Ovary (tissue), 7 donors: ENCODE measurements at regions not wholly inside any gene's neighbourhood (a gene's known extent, or its start where the extent isn't known, plus 50 kb on each side); places are given as distances from the start of the nearest gene placed in this dataset.

Experiments used
- DNase-seq, 5 donors: peaks; one replicate each; pipeline ENCODE4 v3.0.0-alpha.2; 2019 to 2020
- H3K27ac ChIP-seq, 2 donors: fragments of 200-600 bp; one replicate each; pipeline versions ENCODE4 v1.5.1 to v1.8.0; 2019 to 2022
- H3K27me3 ChIP-seq: fragments of 200-600 bp; one replicate; pipeline ENCODE4 v1.8.0; 2022
- H3K36me3 ChIP-seq: fragments of 200-600 bp; sonication (generic); one replicate; pipeline ENCODE4 v1.5.1; 2019
- H3K4me1 ChIP-seq: one replicate; pipeline ENCODE4 v1.8.1; 2013; ENCODE audit warnings: mild to moderate bottlenecking, moderate library complexity; ENCODE audit not compliant: insufficient read depth
- H3K4me3 ChIP-seq: fragments of 200-600 bp; sonication (generic); one replicate; pipeline ENCODE4 v1.5.1; 2017
- H3K9me3 ChIP-seq, 2 donors: fragments of 200-600 bp in 1 of 2; sonication (generic) in 1 of 2; one replicate each; pipeline versions ENCODE4 v1.5.1 to v1.8.1; 2013 to 2019; ENCODE audit warnings: mild to moderate bottlenecking in 1 of 2, moderate library complexity in 1 of 2
- EP300 ChIP-seq: sonication (generic); formaldehyde crosslinking; IDR thresholded peaks from one replicate; pipeline ENCODE4 v1.6.1; 2017; ENCODE audit warnings: antibody characterized with exemption
- POLR2A ChIP-seq: fragments of 450-650 bp; IDR thresholded peaks from one replicate; pipeline ENCODE4 v1.6.1; 2017; ENCODE audit warnings: antibody characterized with exemption, mild to moderate bottlenecking, moderate library complexity
- WGBS, 3 donors: extraction: QIAGEN DNeasy Blood & Tissue Kit in 1 of 3; methylation state at CpG; one replicate each; pipeline versions ENCODE4 v1.1.5 to v1.1.7; 2013 to 2017; 5-methylcytosine and 5-hydroxymethylcytosine counted together
- intact Hi-C, 4 donors: fragments of 100-400 bp; cut with DNase I; formaldehyde crosslinking; loops; one replicate each; pipeline versions ENCODE4 v1.11.0 to v1.15.1; 2022 to 2023
- TF ChIP-seq, protein P1 (sequence below), 3 donors: fragments of 450-650 bp in 2 of 3; fragments of 200-600 bp in 1 of 3; IDR thresholded peaks; one replicate each; pipeline versions ENCODE4 v1.5.1 to v1.8.0; 2016 to 2022; ENCODE audit warnings: antibody characterized with exemption in 3 of 3, mild to moderate bottlenecking in 1 of 3
- donor health status: DM: no; HTN: no; CAD: no; lungs with moderate emphysema.
- donor health status: DM: no; HTN: no; CAD: no.
- donor health status: Bipolar disorder and iron deficiency.
- donor health status: DM: no; HTN: no; CAD: no.
- donor health status: DM: yes; HTN: yes; CAD: no.

DNA sequence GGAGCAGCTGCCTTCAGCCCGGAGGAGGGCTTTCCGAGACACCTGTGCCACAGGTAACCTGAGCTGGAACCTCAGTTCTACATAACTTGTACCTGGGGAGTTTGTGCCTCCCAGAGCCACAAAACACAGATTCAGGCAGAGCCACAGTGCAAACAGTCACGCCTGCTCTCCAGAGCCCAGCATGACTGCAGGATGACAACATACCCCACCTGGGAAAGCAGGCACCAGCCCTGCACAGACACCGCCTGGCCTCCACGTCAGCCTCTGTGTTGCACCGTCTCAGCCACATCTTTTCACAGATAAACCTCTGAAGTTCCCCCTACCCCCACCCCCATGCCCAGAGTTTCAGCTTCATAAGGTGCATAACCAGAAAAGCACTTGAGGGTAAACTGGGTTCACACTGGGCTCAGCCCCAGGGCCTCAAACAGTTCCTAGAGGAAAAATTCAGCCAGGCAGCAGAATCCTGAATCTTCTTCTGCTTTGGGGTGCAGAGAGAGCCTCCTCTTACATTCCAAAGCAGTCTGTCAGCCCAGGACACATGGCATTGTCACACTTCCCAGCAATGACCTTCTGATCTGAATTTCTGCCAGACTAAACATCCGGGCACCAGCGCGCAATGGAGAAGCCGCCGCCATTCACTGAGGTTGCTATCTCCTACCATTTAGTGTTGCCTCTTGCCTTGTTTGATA lies 229.5 kb downstream of the TOMM20 start:
- H3K36me3 ChIP-seq = no peaks in the 10 kb centered on the region
- no peak overlapping the region for H3K27ac ChIP-seq
- intact Hi-C loops = no loop called here
- no peak for DNase-seq
- H3K4me3 ChIP-seq = no peak overlapping the region
- 76 to 81% (median 79%) methylated on average over 11 of the region's 11 CpGs for WGBS, 3 donors
- no peaks in the 10 kb centered on the region for H3K9me3 ChIP-seq
- TF ChIP-seq EP300 (no peak), POLR2A (no peak)
- TF ChIP-seq, protein P1, sequence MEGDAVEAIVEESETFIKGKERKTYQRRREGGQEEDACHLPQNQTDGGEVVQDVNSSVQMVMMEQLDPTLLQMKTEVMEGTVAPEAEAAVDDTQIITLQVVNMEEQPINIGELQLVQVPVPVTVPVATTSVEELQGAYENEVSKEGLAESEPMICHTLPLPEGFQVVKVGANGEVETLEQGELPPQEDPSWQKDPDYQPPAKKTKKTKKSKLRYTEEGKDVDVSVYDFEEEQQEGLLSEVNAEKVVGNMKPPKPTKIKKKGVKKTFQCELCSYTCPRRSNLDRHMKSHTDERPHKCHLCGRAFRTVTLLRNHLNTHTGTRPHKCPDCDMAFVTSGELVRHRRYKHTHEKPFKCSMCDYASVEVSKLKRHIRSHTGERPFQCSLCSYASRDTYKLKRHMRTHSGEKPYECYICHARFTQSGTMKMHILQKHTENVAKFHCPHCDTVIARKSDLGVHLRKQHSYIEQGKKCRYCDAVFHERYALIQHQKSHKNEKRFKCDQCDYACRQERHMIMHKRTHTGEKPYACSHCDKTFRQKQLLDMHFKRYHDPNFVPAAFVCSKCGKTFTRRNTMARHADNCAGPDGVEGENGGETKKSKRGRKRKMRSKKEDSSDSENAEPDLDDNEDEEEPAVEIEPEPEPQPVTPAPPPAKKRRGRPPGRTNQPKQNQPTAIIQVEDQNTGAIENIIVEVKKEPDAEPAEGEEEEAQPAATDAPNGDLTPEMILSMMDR (IDR thresholded peaks at IDR 0.05) = no peak
- H3K27me3 ChIP-seq = no peaks in the 10 kb centered on the region
- H3K4me1 ChIP-seq = no peaks in the 10 kb centered on the region

DNA sequence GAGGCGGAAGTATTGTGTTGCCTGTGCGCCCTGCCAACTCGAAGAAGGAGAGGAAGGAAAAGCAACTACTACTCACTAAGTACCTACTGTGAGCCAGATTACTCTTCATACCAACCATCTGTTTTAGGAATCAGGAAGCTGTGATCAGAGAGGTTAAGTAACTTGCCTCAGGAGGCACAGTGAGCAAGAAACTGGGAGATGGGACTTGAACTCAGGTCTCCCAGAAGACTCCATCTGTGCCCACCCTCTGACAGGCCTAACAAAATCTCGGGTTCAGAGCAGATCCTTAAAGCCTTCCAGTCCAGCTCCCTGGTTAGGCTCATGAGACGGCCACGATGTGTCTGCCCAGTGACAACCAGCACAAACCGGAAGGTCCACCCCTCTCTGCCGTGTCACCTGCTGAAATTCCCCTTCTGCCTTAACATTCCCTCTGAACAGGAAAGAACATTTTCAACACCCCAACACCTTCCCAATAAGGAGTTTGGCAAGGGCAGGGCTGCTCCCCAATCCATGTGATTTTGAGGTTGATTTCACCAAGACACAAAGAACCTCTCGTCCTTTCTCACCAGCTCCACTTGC lies 230.1 kb downstream of the TOMM20 start:
- Histone ChIP-seq H3K27ac (no peak overlapping the region), H3K27me3 (no peaks in the 10 kb centered on the region), H3K9me3 (no peaks in the 10 kb centered on the region), H3K4me1 (no peaks in the 10 kb centered on the region), H3K4me3 (no peak overlapping the region), H3K36me3 (no peaks in the 10 kb centered on the region)
- no peak for DNase-seq
- 90 to 94% (median 94%) methylated on average over 9 of the region's 9 CpGs for WGBS, 3 donors
- no peak for TF ChIP-seq EP300
- no peak for TF ChIP-seq POLR2A
- TF ChIP-seq, protein P1 (IDR thresholded peaks at IDR 0.05) = no peak
- intact Hi-C loops = no loop called here

DNA sequence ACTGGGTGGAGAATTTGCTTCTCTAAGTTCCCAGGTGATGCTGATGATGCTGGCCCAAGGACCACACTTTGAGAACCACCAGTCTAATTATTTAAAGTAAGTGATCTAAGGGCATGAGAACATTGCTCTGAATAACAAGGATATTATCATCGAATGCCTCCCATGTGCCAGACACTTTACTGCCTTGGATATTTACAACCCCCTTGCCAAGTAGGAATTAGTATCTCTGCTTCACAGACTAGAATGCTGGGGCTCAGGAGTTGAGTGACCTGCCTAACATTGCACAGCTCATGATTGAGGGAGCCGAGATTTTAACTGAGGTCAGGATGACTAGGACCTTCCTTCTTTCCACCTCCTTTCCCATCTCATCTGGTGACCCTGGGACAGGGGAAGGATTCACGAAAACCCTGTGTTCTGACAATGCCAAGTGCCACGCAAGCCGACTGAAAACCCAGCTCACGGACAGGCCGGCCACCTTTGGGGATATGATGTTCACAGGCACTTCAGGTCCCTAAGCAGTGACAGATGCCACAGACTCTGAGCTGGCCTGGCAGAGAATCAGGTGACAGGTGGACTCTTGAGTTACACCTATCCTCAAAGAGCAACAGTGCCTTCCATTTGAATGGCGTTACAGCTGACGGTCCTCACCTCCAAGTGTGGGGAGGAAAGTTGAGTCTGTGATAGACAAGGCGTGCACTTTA lies 230.7 kb downstream of the TOMM20 start:
- TF ChIP-seq, protein P1 (IDR thresholded peaks at IDR 0.05) = no peak
- no peak for TF ChIP-seq EP300
- no peak for TF ChIP-seq POLR2A
- Histone ChIP-seq H3K27ac (no peak overlapping the region), H3K27me3 (no peaks in the 10 kb centered on the region), H3K36me3 (no peaks in the 10 kb centered on the region), H3K4me1 (no peaks in the 10 kb centered on the region), H3K9me3 (no peaks in the 10 kb centered on the region), H3K4me3 (no peak overlapping the region)
- 80 to 89% (median 86%) methylated on average over 10 of the region's 10 CpGs for WGBS, 3 donors
- intact Hi-C loops = no loop called here
- DNase-seq = no peak

DNA sequence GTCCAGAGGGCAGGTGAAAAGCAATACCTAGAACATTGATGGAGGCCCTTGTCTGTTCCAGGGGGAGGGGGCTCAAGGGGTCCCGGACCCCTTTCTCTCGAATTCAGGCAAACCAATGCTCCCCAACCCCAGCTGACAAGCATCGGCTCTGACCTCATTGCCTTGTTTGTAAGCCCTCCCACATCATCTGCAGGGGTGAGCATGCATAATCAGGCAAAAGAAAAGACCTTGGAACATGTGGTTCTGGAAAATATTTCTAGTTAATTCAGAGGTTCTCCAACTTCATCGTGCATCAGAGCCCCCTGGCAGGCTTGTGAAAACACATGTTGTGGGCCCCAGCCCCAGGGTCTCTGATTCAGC lies 231.3 kb downstream of the TOMM20 start:
- H3K4me1 ChIP-seq = no peaks in the 10 kb centered on the region
- intact Hi-C loops = no loop called here
- no peak for TF ChIP-seq POLR2A
- DNase-seq = no peak
- no peak overlapping the region for H3K27ac ChIP-seq
- no peaks in the 10 kb centered on the region for H3K9me3 ChIP-seq
- no peak overlapping the region for H3K4me3 ChIP-seq
- H3K36me3 ChIP-seq = no peaks in the 10 kb centered on the region
- no peaks in the 10 kb centered on the region for H3K27me3 ChIP-seq
- 13 to 20% (median 19%) methylated on average over 4 of the region's 4 CpGs for WGBS, 3 donors
